ENCODE measurements at regions not wholly inside any gene's neighbourhood (a gene's known extent, or its start where the extent isn't known, plus 50 kb on each side); places are given as distances from the start of the nearest gene placed in this dataset.

GRCh38 chr14:44163946-44164345 lies 343.1 kb downstream of the FSCB start:
- ChIA-PET CTCF (no interaction called here), POLR2A (no interaction called here)
- no peak for ATAC-seq
- no peak for FAIRE-seq
- WGBS (ENCODE audit: missing lambda C conversion rate), result 31% methylated on average over 2 of the region's 2 CpGs
- no peak for TF ChIP-seq CBX8 (IDR thresholded peaks at IDR 0.05)
- no peak for TF ChIP-seq HOXA7 (CRISPR knock-in tag; IDR thresholded peaks at IDR 0.05)
- Histone ChIP-seq H3K4me1 (no peaks in the 10 kb centered on the region), H3K4me2 (no peak overlapping the region), H3K4me3 (no peak overlapping the region), H3K27ac (no peak overlapping the region), H3K9me3 (no peaks in the 10 kb centered on the region)
- DNase-seq (ENCODE audit: low read depth in 1 of 2, low spot score in 1 of 2), result no peak

GRCh38 chr14:44162197-44162596 lies 344.9 kb downstream of the FSCB start:
- TF ChIP-seq GATA3 (IDR thresholded peaks at IDR 0.05; ENCODE audit: borderline replicate concordance) (no peak), RFX5 (IDR thresholded peaks at IDR 0.05) (no peak), HOXB5 (CRISPR knock-in tag; IDR thresholded peaks at IDR 0.05) (no peak), CBX8 (IDR thresholded peaks at IDR 0.05) (no peak), ZFP36 (IDR thresholded peaks at IDR 0.05; ENCODE audit: borderline replicate concordance, partially characterized antibody) (no peak), EHF (CRISPR knock-in tag; IDR thresholded peaks at IDR 0.05) (no peak; the same call in 1 of the 2 replicates), TP53 (CRISPR knock-in tag; IDR thresholded peaks at IDR 0.05) (no peak), CEBPB (IDR thresholded peaks at IDR 0.05) (no peak), PHF8 (IDR thresholded peaks at IDR 0.05; ENCODE audit: borderline replicate concordance, low read depth) (no peak), ZSCAN20 (CRISPR knock-in tag; IDR thresholded peaks at IDR 0.05) (no peak), ZNF302 (CRISPR knock-in tag; IDR thresholded peaks at IDR 0.05) (no peak), FOXS1 (CRISPR knock-in tag; IDR thresholded peaks at IDR 0.05) (no peak)
- H3K4me1 ChIP-seq, result no peaks in the 10 kb centered on the region
- CTCF ChIA-PET, result interaction anchor here (0.6 kb wide), 1 partner anchor 951 kb away, joined by 3 read pairs; no protein-coding TSS in a partner anchor

DNA sequence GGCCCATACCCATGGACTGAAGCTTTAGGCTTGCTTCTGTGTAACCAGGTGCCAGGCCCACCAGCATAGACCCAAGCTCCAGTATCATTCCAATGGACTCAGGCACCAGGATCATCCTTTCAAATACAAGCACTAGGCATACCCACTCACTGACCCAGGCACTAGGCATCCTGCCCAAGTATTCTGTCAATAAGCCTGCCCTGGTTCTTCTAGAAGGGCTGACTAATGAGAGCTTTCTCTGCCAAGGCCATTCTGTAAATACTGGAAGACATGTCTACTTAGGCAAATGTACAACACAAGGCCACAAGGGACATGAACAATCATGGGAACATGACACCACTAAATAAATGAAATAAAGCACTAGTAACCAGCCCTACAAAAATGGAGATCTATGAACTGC lies 352.2 kb downstream of the FSCB start:
- no peak overlapping the region for H3K27ac ChIP-seq
- no peak for DNase-seq (ENCODE audit: low read depth in 1 of 2, low spot score in 1 of 2)
- H3K4me3 ChIP-seq, result no peak overlapping the region
- H3K4me2 ChIP-seq, result no peak overlapping the region
- no peak for ATAC-seq
- TF ChIP-seq SREBF2 (IDR thresholded peaks at IDR 0.05) (no peak), RARB (CRISPR knock-in tag; IDR thresholded peaks at IDR 0.05) (no peak), RNF2 (IDR thresholded peaks at IDR 0.05; ENCODE audit: borderline replicate concordance, low read depth) (no peak), NFE2L2 (conservative IDR thresholded peaks at IDR 0.05; ENCODE audit: low read length) (no peak)
- POLR2A ChIA-PET, result no interaction called here
- FAIRE-seq, result no peak
- H3K9me3 ChIP-seq, result no peaks in the 10 kb centered on the region
- CTCF ChIA-PET, result no interaction called here
- H3K4me1 ChIP-seq, result no peaks in the 10 kb centered on the region

More at GRCh38 chr14:44162197-44162596, 344.9 kb downstream of the FSCB start:
- H3K9me3 ChIP-seq, result no peaks in the 10 kb centered on the region
- FAIRE-seq, result no peak
- no peak for ATAC-seq
- H3K27ac ChIP-seq, result no peak overlapping the region
- H3K4me3 ChIP-seq, result no peak overlapping the region
- 34% methylated on average over 5 of the region's 5 CpGs for WGBS (ENCODE audit: missing lambda C conversion rate)
- DNase-seq (ENCODE audit: low read depth in 1 of 2, low spot score in 1 of 2), result peak in 1 of 2 experiments; percentile 12
- POLR2A ChIA-PET, result no interaction called here
- H3K4me2 ChIP-seq, result no peak overlapping the region

DNA sequence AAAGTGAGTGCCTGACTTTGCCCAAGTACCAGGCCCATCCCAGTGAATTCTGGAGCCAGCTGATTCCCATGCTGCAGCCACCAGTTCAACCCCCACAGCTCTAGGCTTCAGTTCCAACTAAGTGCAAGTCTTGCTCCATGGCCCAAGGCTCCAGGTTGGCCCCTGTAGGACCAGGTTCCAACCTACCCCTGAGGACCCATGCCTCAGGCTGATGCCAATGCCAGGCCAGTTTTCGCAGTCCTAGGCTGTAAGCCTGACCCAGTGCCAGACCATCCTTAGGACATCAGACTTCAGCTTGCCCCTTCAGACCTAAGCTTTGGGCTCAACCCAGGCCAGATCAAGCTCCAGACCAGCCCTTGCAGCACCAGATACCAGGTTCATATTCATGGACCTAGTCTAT lies 352.6 kb downstream of the FSCB start:
- TF ChIP-seq TFCP2L1 (CRISPR knock-in tag; IDR thresholded peaks at IDR 0.05) (no peak), POLR2AphosphoS2 (conservative IDR thresholded peaks at IDR 0.05; ENCODE audit: low read length) (no peak), SREBF2 (IDR thresholded peaks at IDR 0.05) (no peak), NR3C1 (IDR thresholded peaks at IDR 0.05) (no peak), MAFK (IDR thresholded peaks at IDR 0.05; ENCODE audit: partially characterized antibody) (no peak), ZNF302 (CRISPR knock-in tag; IDR thresholded peaks at IDR 0.05) (no peak), FOSB (CRISPR knock-in tag; IDR thresholded peaks at IDR 0.05) (no peak), EHMT2 (IDR thresholded peaks at IDR 0.05; ENCODE audit: low read depth) (no peak), FOXS1 (CRISPR knock-in tag; IDR thresholded peaks at IDR 0.05) (no peak), ELK1 (IDR thresholded peaks at IDR 0.05; ENCODE audit: low read depth, low read length) (no peak), RAD21 (conservative IDR thresholded peaks at IDR 0.05 in 1 of 2, IDR thresholded peaks at IDR 0.05 in 1 of 2) (no peak), NFE2L2 (conservative IDR thresholded peaks at IDR 0.05; ENCODE audit: low read length) (no peak), HOXB5 (CRISPR knock-in tag; IDR thresholded peaks at IDR 0.05) (no peak), EP300 (IDR thresholded peaks at IDR 0.05) (no peak), ESRRA (IDR thresholded peaks at IDR 0.05; ENCODE audit: borderline replicate concordance, low read length) (no peak), CBX8 (IDR thresholded peaks at IDR 0.05) (no peak)
- TF ChIP-seq, protein P1, sequence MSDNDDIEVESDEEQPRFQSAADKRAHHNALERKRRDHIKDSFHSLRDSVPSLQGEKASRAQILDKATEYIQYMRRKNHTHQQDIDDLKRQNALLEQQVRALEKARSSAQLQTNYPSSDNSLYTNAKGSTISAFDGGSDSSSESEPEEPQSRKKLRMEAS (IDR thresholded peaks at IDR 0.05), result no peak
- TF ChIP-seq, protein P2, sequence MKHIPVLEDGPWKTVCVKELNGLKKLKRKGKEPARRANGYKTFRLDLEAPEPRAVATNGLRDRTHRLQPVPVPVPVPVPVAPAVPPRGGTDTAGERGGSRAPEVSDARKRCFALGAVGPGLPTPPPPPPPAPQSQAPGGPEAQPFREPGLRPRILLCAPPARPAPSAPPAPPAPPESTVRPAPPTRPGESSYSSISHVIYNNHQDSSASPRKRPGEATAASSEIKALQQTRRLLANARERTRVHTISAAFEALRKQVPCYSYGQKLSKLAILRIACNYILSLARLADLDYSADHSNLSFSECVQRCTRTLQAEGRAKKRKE (CRISPR knock-in tag; IDR thresholded peaks at IDR 0.05; ENCODE audit: low read depth), result no peak
- H3K4me2 ChIP-seq, result no peak overlapping the region
- H3K9me3 ChIP-seq, result no peaks in the 10 kb centered on the region
- no peak overlapping the region for H3K4me3 ChIP-seq
- ChIA-PET POLR2A (no interaction called here), CTCF (no interaction called here)
- FAIRE-seq (no peak), ATAC-seq (no peak), DNase-seq (ENCODE audit: low read depth in 1 of 2, low spot score in 1 of 2) (no peak)
- WGBS (ENCODE audit: missing lambda C conversion rate), result 82% methylated on average over 1 of the region's 1 CpG
- H3K27ac ChIP-seq, result no peak overlapping the region
- no peaks in the 10 kb centered on the region for H3K4me1 ChIP-seq
